22Rv1 (cell line): ENCODE measurements at regions not wholly inside any gene's neighbourhood (a gene's known extent, or its start where the extent isn't known, plus 50 kb on each side); places are given as distances from the start of the nearest gene placed in this dataset.

Experiments used
- CTCF ChIP-seq: fragments of 450-650 bp; IDR thresholded peaks from 2 replicates; pipeline ENCODE4 v1.5.1; 2017; ENCODE audit warnings: mild to moderate bottlenecking
- ZFX ChIP-seq: fragments of 450-650 bp; IDR thresholded peaks from 2 replicates; pipeline ENCODE4 v1.6.1; 2017; ENCODE audit warnings: antibody characterized with exemption, borderline replicate concordance

- TF ChIP-seq CTCF (no peak), ZFX (no peak)
Measured at GRCh38 chr4:188887905-188888304, 748.7 kb downstream of the TRIML1 start.
